GM12878 (cell line): ENCODE measurements at regions not wholly inside any gene's neighbourhood (a gene's known extent, or its start where the extent isn't known, plus 50 kb on each side); places are given as distances from the start of the nearest gene placed in this dataset.

Source experiments
- ATAC-seq: fragments of 200-7000 bp; cut with Tn5 transposase; 3 replicates; pipeline ENCODE4 v1.9.1; 2020; ENCODE audit warnings: mild to moderate bottlenecking, moderate library complexity
- BruUV-seq: library from RNA; stranded (reverse); fragments of 400-500 nt; replicated peaks from 2 replicates; lab custom pipeline; 2021; lab: Mats Ljungman, UMichigan
- CTCF ChIA-PET: fragments of 300-600 bp; sonication (Branson Sonifier 250); formaldehyde crosslinking; extraction: SDS; loops from one replicate; lab custom pipeline; 2021; ENCODE audit warnings: inconsistent platforms; lab: Yijun Ruan, JAX
- POLR2A ChIA-PET: fragments of 350-600 bp; formaldehyde crosslinking; extraction: SDS; loops from one replicate; lab custom pipeline; 2021; ENCODE audit warnings: inconsistent platforms; lab: Charles Lee
- RAD21 ChIA-PET: fragments of 300-600 bp; sonication (Branson Sonifier 250); formaldehyde crosslinking; loops from one replicate; lab custom pipeline; 2023; ENCODE audit warnings: antibody characterized with exemption; ENCODE audit not compliant: unreplicated experiment; lab: Charles Lee
- SMC1A ChIA-PET: fragments of 300-600 bp; sonication (Branson Sonifier 250); formaldehyde crosslinking; loops from one replicate; lab custom pipeline; 2023; ENCODE audit not compliant: unreplicated experiment, uncharacterized antibody; lab: Charles Lee
- DNase-seq: peaks from one replicate; pipeline ENCODE4 v3.0.0-alpha.2; 2011; ENCODE audit warnings: low read depth, low spot score
- FAIRE-seq: peaks from 3 replicates; lab custom pipeline; 2011; peaks lifted over from hg19 to GRCh38; lab: Jason Lieb, UNC
- H2AFZ ChIP-seq: 2 replicates; pipeline ENCODE4 v1.6.0; 2011; ENCODE audit warnings: low read depth, low read length, control low read depth; ENCODE audit not compliant: control insufficient read depth
- H3K27ac ChIP-seq: 2 replicates; pipeline ENCODE4 v1.5.1; 2011; ENCODE audit warnings: control low read depth; ENCODE audit not compliant: control insufficient read depth, insufficient read depth
- H3K27me3 ChIP-seq, 2 experiments: replicated peaks in 1 of 2; 2 replicates each; pipeline versions ENCODE4 v1.6.0 to v1.6.1; 2011; ENCODE audit warnings: low read length in 1 of 2; ENCODE audit not compliant: control insufficient read depth in 2 of 2, insufficient read depth in 2 of 2
- H3K36me3 ChIP-seq, 2 experiments: 2 replicates each; pipeline ENCODE4 v1.5.1; 2011; ENCODE audit warnings: low read length in 1 of 2; ENCODE audit not compliant: control insufficient read depth in 2 of 2, insufficient read depth in 2 of 2
- H3K4me1 ChIP-seq: 2 replicates; pipeline ENCODE4 v1.6.1; 2011; ENCODE audit warnings: mild to moderate bottlenecking, low read length, moderate library complexity, mixed read lengths; ENCODE audit not compliant: control insufficient read depth, insufficient read depth
- H3K4me2 ChIP-seq: 2 replicates; pipeline ENCODE4 v1.6.0; 2011; ENCODE audit warnings: control low read depth; ENCODE audit not compliant: control insufficient read depth, insufficient read depth
- H3K4me3 ChIP-seq: fragments of 200-600 bp; sonication (generic); 2 replicates; pipeline ENCODE4 v1.5.1; 2016
- H3K79me2 ChIP-seq: 2 replicates; pipeline ENCODE4 v1.6.0; 2011; ENCODE audit warnings: low read length; ENCODE audit not compliant: control insufficient read depth, insufficient read depth
- H3K9ac ChIP-seq: 2 replicates; pipeline ENCODE4 v1.8.0; 2011; ENCODE audit warnings: low read length, control low read depth, mixed read lengths; ENCODE audit not compliant: control insufficient read depth, insufficient read depth
- H3K9me3 ChIP-seq: replicated peaks from 3 replicates; pipeline ENCODE4 v1.5.1; 2011; ENCODE audit warnings: mild to moderate bottlenecking, low read length; ENCODE audit not compliant: control insufficient read depth, insufficient read depth
- H4K20me1 ChIP-seq: 2 replicates; pipeline ENCODE4 v1.6.0; 2011; ENCODE audit not compliant: control insufficient read depth, insufficient read depth
- ATF7 ChIP-seq: fragments of 450-650 bp; IDR thresholded peaks from 2 replicates; pipeline ENCODE4 v1.6.1; 2016; ENCODE audit warnings: low read depth, mild to moderate bottlenecking
- BHLHE40 ChIP-seq, 2 experiments: fragments of 450-650 bp in 1 of 2; IDR thresholded peaks; 2 replicates each; pipeline ENCODE4 v1.6.1; 2011 to 2017; ENCODE audit warnings: low read depth in 2 of 2, borderline replicate concordance in 1 of 2, improper control_type of control experiment in 1 of 2, low read length in 1 of 2, mild to moderate bottlenecking in 1 of 2
- BRCA1 ChIP-seq: IDR thresholded peaks from 2 replicates; pipeline ENCODE4 v1.6.1; 2011; ENCODE audit warnings: low read depth, low read length, improper control_type of control experiment
- CEBPB ChIP-seq, 2 experiments: fragments of 150-350 bp in 1 of 2; IDR thresholded peaks; 2 replicates each; pipeline ENCODE4 v1.6.1; 2012 to 2014; ENCODE audit warnings: low read depth in 2 of 2, low read length in 2 of 2, borderline replicate concordance in 1 of 2, inconsistent platforms in 1 of 2
- CHD4 ChIP-seq: fragments of 200-600 bp; sonication (generic); IDR thresholded peaks from 2 replicates; pipeline ENCODE4 v1.6.1; 2016; ENCODE audit warnings: mild to moderate bottlenecking
- EP300 ChIP-seq, 2 experiments: fragments of 150-350 bp in 1 of 2; IDR thresholded peaks; 2 replicates each; pipeline ENCODE4 v1.6.1; 2011 to 2012; ENCODE audit warnings: low read depth in 2 of 2, low read length in 2 of 2, borderline replicate concordance in 1 of 2, improper control_type of control experiment in 1 of 2, inconsistent platforms in 1 of 2; ENCODE audit not compliant: control insufficient read depth in 1 of 2
- ESRRA ChIP-seq: IDR thresholded peaks from 2 replicates; pipeline ENCODE4 v1.6.1; 2012; ENCODE audit warnings: mild to moderate bottlenecking, low read length, improper control_type of control experiment
- JUNB ChIP-seq: IDR thresholded peaks from 2 replicates; pipeline ENCODE4 v1.6.1; 2016; ENCODE audit warnings: antibody characterized with exemption, mild to moderate bottlenecking
- KAT2A ChIP-seq: conservative IDR thresholded peaks from 2 replicates; pipeline ENCODE4 v1.6.1; 2011; ENCODE audit warnings: low read depth, low read length; ENCODE audit not compliant: control insufficient read depth
- NFXL1 ChIP-seq: fragments of 450-650 bp; IDR thresholded peaks from 2 replicates; pipeline ENCODE4 v1.6.1; 2017; ENCODE audit warnings: antibody characterized with exemption, mild to moderate bottlenecking, borderline replicate concordance
- NFYB ChIP-seq: IDR thresholded peaks from 2 replicates; pipeline ENCODE4 v1.6.1; 2011; ENCODE audit warnings: low read depth, mild to moderate bottlenecking, low read length, improper control_type of control experiment, moderate library complexity; ENCODE audit not compliant: insufficient read depth
- PML ChIP-seq: IDR thresholded peaks from 2 replicates; pipeline ENCODE4 v1.6.1; 2012; ENCODE audit warnings: low read length, inconsistent platforms
- RELA ChIP-seq: fragments of 450-650 bp; IDR thresholded peaks from 2 replicates; pipeline ENCODE4 v1.8.0; 2014; ENCODE audit warnings: borderline replicate concordance; ENCODE audit not compliant: partially characterized antibody
- REST ChIP-seq: IDR thresholded peaks from 2 replicates; pipeline ENCODE4 v1.6.1; 2012; ENCODE audit warnings: mild to moderate bottlenecking, low read depth, low read length
- SMAD1 ChIP-seq: fragments of 450-650 bp; IDR thresholded peaks from 2 replicates; pipeline ENCODE4 v1.6.1; 2018; ENCODE audit warnings: mild to moderate bottlenecking, low read depth; ENCODE audit not compliant: partially characterized antibody
- YY1 ChIP-seq: IDR thresholded peaks from 2 replicates; pipeline ENCODE4 v1.6.1; 2011; ENCODE audit warnings: low read depth, mild to moderate bottlenecking, low read length
- ZNF217 ChIP-seq: fragments of 450-650 bp; IDR thresholded peaks from 2 replicates; pipeline ENCODE4 v1.6.1; 2017; ENCODE audit warnings: antibody characterized with exemption, mild to moderate bottlenecking
- WGBS: methylation state at CpG from one replicate; pipeline ENCODE4 v1.1.6; 2016; ENCODE audit warnings: low lambda C conversion rate; ENCODE audit not compliant: insufficient replicate concordance, insufficient coverage; ENCODE audit errors: missing lambda C conversion rate; 5-methylcytosine and 5-hydroxymethylcytosine counted together
- in situ Hi-C: fragments of 300-500 bp; cut with MboI; formaldehyde crosslinking; loops from 9 replicates; pipeline ENCODE4 v1.14.3; 2018; ENCODE audit warnings: mixed read lengths
- intact Hi-C: fragments of 100-400 bp; cut with micrococcal nuclease; formaldehyde crosslinking; loops from one replicate; pipeline ENCODE4 v1.14.2; 2022; ENCODE audit not compliant: unreplicated experiment

- RAD21 ChIA-PET: no interaction called here
- no peak for ATAC-seq
These were observed 228.5 kb downstream of the ZIC5 start for GRCh38 chr13:99743094-99743493.

More at GRCh38 chr13:99743094-99743493, 228.5 kb downstream of the ZIC5 start:
- Histone ChIP-seq H3K4me3 (no peak overlapping the region), H3K27me3 (no peaks in the 10 kb centered on the region; a peak in 1 of 4 replicates), H3K4me2 (no peak overlapping the region), H3K9me3 (no peaks in the 10 kb centered on the region), H3K4me1 (no peaks in the 10 kb centered on the region), H4K20me1 (no peaks in the 10 kb centered on the region), H3K9ac (no peak overlapping the region), H2AFZ (no peak overlapping the region), H3K36me3 (no peaks in the 10 kb centered on the region), H3K79me2 (no peaks in the 10 kb centered on the region), H3K27ac (no peak overlapping the region)
- POLR2A ChIA-PET: no interaction called here
- CTCF ChIA-PET: no interaction called here
- BruUV-seq: no TSS peak
- DNase-seq (no peak), FAIRE-seq (no peak)
- TF ChIP-seq ESRRA (no peak), CHD4 (no peak), ATF7 (no peak), SMAD1 (no peak), KAT2A (no peak), JUNB (no peak), PML (no peak), BHLHE40 (IDR thresholded peaks at IDR 0.05; ENCODE audit: borderline replicate concordance in 1 of 2, low read depth in 2 of 2, low read length in 1 of 2) (no peak), NFXL1 (no peak), ZNF217 (no peak), REST (no peak), EP300 (IDR thresholded peaks at IDR 0.05; ENCODE audit: borderline replicate concordance in 1 of 2, control insufficient read depth in 1 of 2, low read depth in 2 of 2, low read length in 2 of 2) (no peak), YY1 (no peak), NFYB (no peak), BRCA1 (no peak), RELA (no peak), CEBPB (IDR thresholded peaks at IDR 0.05; ENCODE audit: borderline replicate concordance in 1 of 2, low read depth in 2 of 2, low read length in 2 of 2) (no peak)
- in situ Hi-C loops (no loop called here), intact Hi-C loops (no loop called here)
- WGBS: 84% methylated on average over 4 of the region's 4 CpGs
- SMC1A ChIA-PET: no interaction called here
